MM.1S (cell line): ENCODE measurements at regions not wholly inside any gene's neighbourhood (a gene's known extent, or its start where the extent isn't known, plus 50 kb on each side); places are given as distances from the start of the nearest gene placed in this dataset.

Experiments used
- CTCF ChIP-seq: fragments of 300-600 bp; sonication (generic); IDR thresholded peaks from 2 replicates; pipeline ENCODE4 v1.5.1; 2016; ENCODE audit warnings: antibody characterized with exemption, low read length, mixed read lengths
- EZH2 ChIP-seq: fragments of 300-600 bp; sonication (generic); optimal IDR thresholded peaks from 2 replicates; pipeline ENCODE3; 2017; ENCODE audit warnings: low read depth, mild to moderate bottlenecking, antibody characterized with exemption, low read length, mixed read lengths
- EZH2phosphoT487 ChIP-seq: fragments of 300-600 bp; sonication (generic); IDR thresholded peaks from 2 replicates; pipeline ENCODE4 v1.6.1; 2018; ENCODE audit warnings: antibody characterized with exemption, low read length

GRCh38 chr5:125525356-125525755, 778.9 kb upstream of the ZNF608 start:
- TF ChIP-seq CTCF (no peak), EZH2 (no peak), EZH2phosphoT487 (no peak)
